Memory B cell (primary cell): ENCODE measurements at regions not wholly inside any gene's neighbourhood (a gene's known extent, or its start where the extent isn't known, plus 50 kb on each side); places are given as distances from the start of the nearest gene placed in this dataset.

Source experiments
- ATAC-seq: fragments of 150-1000 bp; cut with Tn5 transposase; 2 replicates; pipeline ENCODE4 v1.10.0; 2021; ENCODE audit warnings: low read depth, mild to moderate bottlenecking, moderate library complexity
- DNase-seq, 2 donors: peaks; one replicate each; pipeline ENCODE4 v3.0.0; 2022; ENCODE audit warnings: low spot score in 2 of 2
- H3K27ac Mint-ChIP-seq: one replicate; pipeline ENCODE4 v1.8.0; 2022; ENCODE audit warnings: mild to moderate bottlenecking, moderate library complexity, mixed read lengths
- H3K27me3 Mint-ChIP-seq: one replicate; pipeline ENCODE4 v1.8.0; 2022; ENCODE audit warnings: mixed read lengths
- H3K36me3 Mint-ChIP-seq: one replicate; pipeline ENCODE4 v1.8.0; 2022; ENCODE audit warnings: mild to moderate bottlenecking, mixed read lengths
- H3K4me1 Mint-ChIP-seq: one replicate; pipeline ENCODE4 v1.8.0; 2022; ENCODE audit warnings: mixed read lengths
- H3K4me3 Mint-ChIP-seq: one replicate; pipeline ENCODE4 v1.8.0; 2022; ENCODE audit warnings: mild to moderate bottlenecking, moderate library complexity, mixed read lengths
- H3K9me3 Mint-ChIP-seq: one replicate; pipeline ENCODE4 v1.8.0; 2022; ENCODE audit warnings: mixed read lengths

GRCh38 chr6:147621263-147621662 is 112.8 kb downstream of the SAMD5 start:
- ATAC-seq, result no peak
- no peak for DNase-seq
- Mint-ChIP-seq H3K4me1 (no peaks in the 10 kb centered on the region), H3K4me3 (no peak overlapping the region), H3K27me3 (no peaks in the 10 kb centered on the region), H3K9me3 (peaks cover 2% of the 10 kb centered on the region), H3K27ac (no peak overlapping the region), H3K36me3 (no peaks in the 10 kb centered on the region)

DNA sequence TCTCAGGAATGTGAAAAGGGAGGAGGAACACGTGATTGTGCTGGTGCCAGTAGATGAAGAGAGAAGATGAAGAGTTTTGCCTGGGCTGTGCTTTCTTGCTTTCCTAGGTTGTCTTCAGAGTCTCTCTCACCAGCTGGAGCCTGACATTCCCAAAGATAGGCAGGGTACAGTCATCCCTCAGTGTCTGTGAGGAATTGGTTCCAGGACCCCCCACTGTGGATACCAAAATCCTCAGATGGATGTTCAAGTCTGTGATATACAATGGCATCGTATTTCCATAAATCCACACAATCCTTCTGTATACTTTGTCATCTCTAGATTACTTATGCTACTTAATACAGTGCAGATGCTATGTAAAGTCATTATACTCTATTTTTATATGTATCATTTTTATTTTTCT is 113.5 kb downstream of the SAMD5 start:
- H3K27me3 Mint-ChIP-seq, result no peaks in the 10 kb centered on the region
- H3K27ac Mint-ChIP-seq, result no peak overlapping the region
- H3K36me3 Mint-ChIP-seq, result no peaks in the 10 kb centered on the region
- ATAC-seq (no peak), DNase-seq (no peak)
- H3K4me3 Mint-ChIP-seq, result no peak overlapping the region
- no peaks in the 10 kb centered on the region for H3K4me1 Mint-ChIP-seq
- H3K9me3 Mint-ChIP-seq, result peaks cover 2% of the 10 kb centered on the region

DNA sequence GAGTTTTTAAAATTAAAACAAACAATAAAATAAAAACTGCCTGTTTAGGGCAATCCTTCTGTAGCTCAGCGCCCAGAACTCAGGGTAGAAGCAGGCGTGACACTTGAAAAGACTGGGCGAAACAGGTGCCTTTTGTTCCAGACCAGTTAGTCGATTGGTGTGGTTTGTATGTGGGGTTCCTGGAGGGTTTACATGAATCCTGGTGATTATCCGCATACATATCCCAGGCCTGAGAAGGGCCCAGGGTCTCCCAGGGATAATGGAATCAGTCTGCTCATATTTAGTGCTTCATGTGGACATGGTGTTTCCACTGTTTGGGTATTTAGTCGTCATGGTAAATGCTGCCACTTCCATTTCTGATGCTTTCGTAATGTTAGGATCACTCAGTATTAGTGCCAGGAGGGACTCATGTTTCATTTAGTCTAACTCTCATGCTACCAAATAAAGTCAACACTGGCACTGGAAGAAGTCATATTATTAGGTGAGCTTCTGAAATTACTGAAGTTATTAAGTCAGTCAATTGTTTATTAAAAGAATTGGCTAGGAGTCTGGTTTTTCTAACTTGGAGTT is 116.5 kb downstream of the SAMD5 start:
- Mint-ChIP-seq H3K9me3 (peaks cover 2% of the 10 kb centered on the region), H3K27me3 (no peaks in the 10 kb centered on the region), H3K27ac (no peak overlapping the region), H3K4me3 (no peak overlapping the region), H3K36me3 (no peaks in the 10 kb centered on the region), H3K4me1 (no peaks in the 10 kb centered on the region)
- no peak for DNase-seq
- ATAC-seq, result no peak

- Mint-ChIP-seq H3K4me1 (no peaks in the 10 kb centered on the region), H3K4me3 (no peak overlapping the region), H3K27ac (no peak overlapping the region), H3K36me3 (no peaks in the 10 kb centered on the region), H3K9me3 (peaks cover 5% of the 10 kb centered on the region), H3K27me3 (no peaks in the 10 kb centered on the region)
- DNase-seq (no peak), ATAC-seq (no peak)
Observed at GRCh38 chr6:147625946-147626345, 117.5 kb downstream of the SAMD5 start.

DNA sequence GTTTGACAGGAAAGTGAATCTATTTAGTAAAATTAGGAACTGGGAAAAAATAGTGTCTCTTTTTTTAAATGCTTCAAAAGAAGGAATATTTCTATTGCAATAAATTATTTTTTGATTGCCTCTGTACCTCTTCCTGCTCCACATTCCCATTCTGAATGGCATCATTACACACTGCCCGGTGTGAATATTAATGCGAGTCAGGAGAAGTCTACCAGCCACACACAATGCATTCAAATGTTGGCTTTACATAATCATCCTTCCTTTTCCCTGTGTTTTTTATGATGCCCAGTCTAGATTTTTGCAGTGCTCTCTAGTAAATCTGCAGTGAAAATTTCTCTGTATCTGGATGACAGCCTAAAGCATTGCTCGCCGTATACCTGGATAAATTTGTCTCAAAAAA is 118.9 kb downstream of the SAMD5 start:
- H3K36me3 Mint-ChIP-seq, result no peaks in the 10 kb centered on the region
- no peak for DNase-seq
- H3K4me1 Mint-ChIP-seq, result no peaks in the 10 kb centered on the region
- no peak overlapping the region for H3K27ac Mint-ChIP-seq
- H3K27me3 Mint-ChIP-seq, result no peaks in the 10 kb centered on the region
- H3K4me3 Mint-ChIP-seq, result no peak overlapping the region
- ATAC-seq, result no peak
- H3K9me3 Mint-ChIP-seq, result peaks cover 9% of the 10 kb centered on the region

DNA sequence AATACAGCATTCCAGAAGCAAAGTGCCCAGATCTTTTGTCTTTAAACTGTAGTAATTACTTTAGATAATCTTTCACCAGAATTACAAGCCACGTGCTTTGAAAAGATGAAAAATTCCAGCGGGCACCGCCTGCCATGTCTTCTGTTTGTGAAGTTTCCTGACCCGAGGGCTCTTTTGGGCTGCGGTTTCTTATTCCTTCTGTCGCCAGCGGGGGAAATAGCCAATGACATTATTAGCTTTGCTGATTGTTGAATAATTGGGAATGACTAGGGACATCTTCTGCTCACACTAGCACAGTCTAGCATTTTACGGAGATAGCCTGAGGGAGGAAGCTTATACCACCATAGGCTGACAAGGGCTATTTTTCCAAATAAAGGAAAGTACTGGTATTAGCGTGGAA is 124.7 kb downstream of the SAMD5 start:
- no peaks in the 10 kb centered on the region for H3K27me3 Mint-ChIP-seq
- H3K27ac Mint-ChIP-seq, result no peak overlapping the region
- ATAC-seq (no peak), DNase-seq (no peak)
- peaks cover 14% of the 10 kb centered on the region for H3K9me3 Mint-ChIP-seq
- no peak overlapping the region for H3K4me3 Mint-ChIP-seq
- H3K36me3 Mint-ChIP-seq, result no peaks in the 10 kb centered on the region
- no peaks in the 10 kb centered on the region for H3K4me1 Mint-ChIP-seq

GRCh38 chr6:147637620-147638195 is 129.2 kb downstream of the SAMD5 start:
- Mint-ChIP-seq H3K27ac (no peak overlapping the region), H3K9me3 (peaks cover 7% of the 10 kb centered on the region), H3K36me3 (no peaks in the 10 kb centered on the region), H3K4me3 (no peak overlapping the region), H3K4me1 (no peaks in the 10 kb centered on the region), H3K27me3 (peaks cover 1% of the 10 kb centered on the region)
- DNase-seq (no peak), ATAC-seq (no peak)

- H3K27me3 Mint-ChIP-seq, result peaks cover 3% of the 10 kb centered on the region
- ATAC-seq (no peak), DNase-seq (no peak)
- H3K9me3 Mint-ChIP-seq, result peaks cover 7% of the 10 kb centered on the region
- no peaks in the 10 kb centered on the region for H3K36me3 Mint-ChIP-seq
- H3K27ac Mint-ChIP-seq, result no peak overlapping the region
- no peaks in the 10 kb centered on the region for H3K4me1 Mint-ChIP-seq
- no peak overlapping the region for H3K4me3 Mint-ChIP-seq
Observed at GRCh38 chr6:147639279-147639678, 130.8 kb downstream of the SAMD5 start.

- Mint-ChIP-seq H3K27ac (no peak overlapping the region), H3K36me3 (no peaks in the 10 kb centered on the region), H3K9me3 (peaks cover 5% of the 10 kb centered on the region), H3K4me3 (no peak overlapping the region), H3K27me3 (peaks cover 3% of the 10 kb centered on the region), H3K4me1 (no peaks in the 10 kb centered on the region)
- DNase-seq (no peak), ATAC-seq (no peak)
Observed at GRCh38 chr6:147640606-147641005, 132.1 kb downstream of the SAMD5 start.

- no peak for DNase-seq
- H3K4me1 Mint-ChIP-seq, result no peaks in the 10 kb centered on the region
Observed at GRCh38 chr6:147641511-147641910, 133.0 kb downstream of the SAMD5 start.

DNA sequence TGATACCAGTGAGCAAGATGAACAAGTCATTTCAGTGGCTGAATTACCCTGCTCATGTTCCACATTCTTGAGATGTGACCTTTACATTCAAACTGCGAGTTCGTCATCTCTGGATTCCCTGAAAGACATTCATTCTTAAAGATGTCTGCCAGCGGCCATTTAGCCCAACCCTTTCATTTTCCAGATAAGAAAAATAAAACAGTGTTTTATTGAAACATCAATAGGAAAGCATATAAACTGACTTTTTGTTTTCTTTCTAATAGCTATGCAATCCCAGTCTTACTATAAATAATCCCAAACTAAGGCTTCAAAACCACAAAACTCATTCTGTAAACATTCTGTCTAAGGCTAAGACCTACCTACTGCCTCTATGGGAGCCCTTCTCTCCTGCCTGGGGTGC is 134.0 kb downstream of the SAMD5 start:
- Mint-ChIP-seq H3K4me3 (no peak overlapping the region), H3K27me3 (peaks cover 3% of the 10 kb centered on the region), H3K9me3 (peaks cover 3% of the 10 kb centered on the region), H3K4me1 (no peaks in the 10 kb centered on the region), H3K36me3 (no peaks in the 10 kb centered on the region), H3K27ac (no peak overlapping the region)
- no peak for ATAC-seq
- DNase-seq, result no peak

More at GRCh38 chr6:147641511-147641910, 133.0 kb downstream of the SAMD5 start:
- H3K4me3 Mint-ChIP-seq, result no peak overlapping the region
- H3K27me3 Mint-ChIP-seq, result peaks cover 3% of the 10 kb centered on the region
- H3K36me3 Mint-ChIP-seq, result no peaks in the 10 kb centered on the region
- H3K9me3 Mint-ChIP-seq, result peaks cover 3% of the 10 kb centered on the region
- ATAC-seq, result no peak
- H3K27ac Mint-ChIP-seq, result no peak overlapping the region

GRCh38 chr6:147643341-147644200 is 135.1 kb downstream of the SAMD5 start:
- no peak for ATAC-seq
- Mint-ChIP-seq H3K4me3 (no peak overlapping the region), H3K36me3 (no peaks in the 10 kb centered on the region), H3K27me3 (peaks cover 3% of the 10 kb centered on the region), H3K9me3 (peaks cover 3% of the 10 kb centered on the region), H3K27ac (no peak overlapping the region), H3K4me1 (no peaks in the 10 kb centered on the region)
- no peak for DNase-seq

DNA sequence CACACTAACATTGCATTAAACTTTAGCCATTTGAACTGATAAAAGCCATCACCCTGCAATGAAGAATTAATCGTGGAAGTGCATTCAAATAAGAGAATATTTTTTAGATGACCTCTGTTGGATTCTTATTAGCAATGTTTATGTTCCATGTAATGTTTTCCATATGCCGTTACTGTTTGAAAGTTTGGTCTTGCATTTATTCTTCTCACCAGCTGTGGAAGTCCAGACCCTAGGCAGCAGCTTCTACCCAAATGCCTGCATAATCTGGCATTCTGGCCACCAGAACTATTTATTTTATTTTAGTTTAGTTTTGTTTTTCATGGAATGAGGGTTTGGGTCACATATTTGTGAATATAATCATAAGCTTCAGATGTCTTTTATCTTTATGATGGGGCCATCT is 140.4 kb downstream of the SAMD5 start:
- Mint-ChIP-seq H3K9me3 (no peaks in the 10 kb centered on the region), H3K36me3 (no peaks in the 10 kb centered on the region), H3K27me3 (no peaks in the 10 kb centered on the region), H3K27ac (no peak overlapping the region), H3K4me3 (no peak overlapping the region), H3K4me1 (no peaks in the 10 kb centered on the region)
- no peak for ATAC-seq
- DNase-seq, result no peak

- no peaks in the 10 kb centered on the region for H3K36me3 Mint-ChIP-seq
- ATAC-seq, result no peak
- no peak overlapping the region for H3K4me3 Mint-ChIP-seq
- no peaks in the 10 kb centered on the region for H3K27me3 Mint-ChIP-seq
- H3K4me1 Mint-ChIP-seq, result no peaks in the 10 kb centered on the region
- no peak overlapping the region for H3K27ac Mint-ChIP-seq
- H3K9me3 Mint-ChIP-seq, result no peaks in the 10 kb centered on the region
- no peak for DNase-seq
Observed at GRCh38 chr6:147651249-147652063, 143.0 kb downstream of the SAMD5 start.
